B cell (primary cell): ENCODE measurements at regions not wholly inside any gene's neighbourhood (a gene's known extent, or its start where the extent isn't known, plus 50 kb on each side); places are given as distances from the start of the nearest gene placed in this dataset.

Source experiments
- ATAC-seq: fragments of 200-7000 bp; cut with Tn5 transposase; one replicate; pipeline ENCODE4 v1.10.0; 2021; ENCODE audit warnings: low read depth, mild to moderate bottlenecking, moderate number of reproducible peaks, moderate library complexity
- CTCF ChIA-PET: fragments of 350-600 bp; sonication (Branson Sonifier 250); formaldehyde crosslinking; loops from one replicate; lab custom pipeline; 2021; ENCODE audit warnings: antibody characterized with exemption, inconsistent platforms; lab: Charles Lee
- POLR2A ChIA-PET: fragments of 350-600 bp; sonication (Branson Sonifier 250); formaldehyde crosslinking; loops from one replicate; lab custom pipeline; 2021; ENCODE audit warnings: antibody characterized with exemption; lab: Charles Lee
- DNase-seq: peaks from one replicate; pipeline ENCODE4 v3.0.0; 2013
- H2AFZ ChIP-seq: 2 replicates; pipeline ENCODE4 v1.6.1; 2012; ENCODE audit warnings: mild to moderate bottlenecking, low read depth, low read length; ENCODE audit not compliant: insufficient read depth, poor library complexity, severe bottlenecking
- H3K27ac ChIP-seq, 2 donors: 1 replicate in 1 of 2; 2 replicates in 1 of 2; pipeline ENCODE4 v1.5.1; 2012 to 2013; ENCODE audit warnings: low read length in 2 of 2, mild to moderate bottlenecking in 2 of 2, moderate library complexity in 1 of 2
- H3K27me3 ChIP-seq, 4 experiments: fragments of 200-600 bp in 1 of 4; sonication (generic) in 1 of 4; replicated peaks in 1 of 4; 1 replicate in 2 of 4; 2 replicates in 2 of 4; pipeline versions ENCODE4 v1.6.1 to v1.7.0; 2013 to 2016; ENCODE audit warnings: low read length in 3 of 4, mild to moderate bottlenecking in 2 of 4, mixed read lengths in 1 of 4, moderate library complexity in 1 of 4; ENCODE audit not compliant: insufficient read depth in 4 of 4, control insufficient read depth in 3 of 4; ENCODE audit errors: control extremely low read depth in 1 of 4
- H3K36me3 ChIP-seq, 2 experiments: replicated peaks in 1 of 2; 1 replicate in 1 of 2; 2 replicates in 1 of 2; pipeline versions ENCODE4 v1.6.1 to v1.7.1; 2013; ENCODE audit warnings: low read length in 1 of 2; ENCODE audit not compliant: insufficient read depth in 2 of 2, control insufficient read depth in 1 of 2; ENCODE audit errors: control extremely low read depth in 1 of 2, extremely low read depth in 1 of 2
- H3K4me1 ChIP-seq, 2 donors: fragments of 200-600 bp in 1 of 2; sonication (generic) in 1 of 2; 1 replicate in 1 of 2; 2 replicates in 1 of 2; pipeline versions ENCODE4 v1.5.1 to v1.6.1; 2013 to 2017; ENCODE audit warnings: low read length in 2 of 2; ENCODE audit not compliant: control insufficient read depth in 2 of 2, insufficient read depth in 2 of 2
- H3K4me2 ChIP-seq: replicated peaks from 2 replicates; pipeline ENCODE3; 2012; ENCODE audit warnings: mild to moderate bottlenecking, low read depth, low read length; ENCODE audit not compliant: poor library complexity, severe bottlenecking
- H3K4me3 ChIP-seq, 5 experiments: fragments of 200-600 bp in 1 of 5; sonication (generic) in 1 of 5; 1 replicate in 3 of 5; 2 replicates in 2 of 5; pipeline versions ENCODE4 v1.5.1 to v1.7.0; 2011 to 2016; ENCODE audit warnings: low read length in 4 of 5, mild to moderate bottlenecking in 4 of 5, low read depth in 2 of 5, control low read depth in 1 of 5, moderate library complexity in 1 of 5; ENCODE audit not compliant: insufficient read depth in 1 of 5; ENCODE audit errors: control extremely low read depth in 1 of 5, extremely low read depth in 1 of 5
- H3K79me2 ChIP-seq: fragments of 200-600 bp; sonication (generic); one replicate; pipeline ENCODE4 v1.6.0; 2016; ENCODE audit warnings: low read length; ENCODE audit not compliant: control insufficient read depth, insufficient read depth
- H3K9ac ChIP-seq: fragments of 200-600 bp; sonication (generic); 2 replicates; pipeline ENCODE4 v1.6.1; 2017; ENCODE audit warnings: mild to moderate bottlenecking, low read length, moderate library complexity
- H3K9me3 ChIP-seq, 3 donors: one replicate each; pipeline versions ENCODE4 v1.6.1 to v1.7.1; 2013; ENCODE audit warnings: low read length in 2 of 3; ENCODE audit not compliant: control insufficient read depth in 2 of 3, insufficient read depth in 1 of 3; ENCODE audit errors: control extremely low read depth in 1 of 3
- H4K20me1 ChIP-seq: 2 replicates; pipeline ENCODE4 v1.6.0; 2012; ENCODE audit warnings: mild to moderate bottlenecking, low read length; ENCODE audit not compliant: insufficient read depth, control insufficient read depth, poor library complexity, severe bottlenecking
- H3K27ac Mint-ChIP-seq: one replicate; pipeline ENCODE4 v1.8.0; 2021; ENCODE audit warnings: mixed read lengths
- H3K27me3 Mint-ChIP-seq: one replicate; pipeline ENCODE4 v1.8.0; 2021; ENCODE audit warnings: mixed read lengths
- H3K4me1 Mint-ChIP-seq: one replicate; pipeline ENCODE4 v1.8.0; 2021; ENCODE audit warnings: mixed read lengths
- H3K4me3 Mint-ChIP-seq: one replicate; pipeline ENCODE4 v1.8.0; 2021; ENCODE audit warnings: mixed read lengths
- H3K9me3 Mint-ChIP-seq: one replicate; pipeline ENCODE4 v1.8.0; 2022; ENCODE audit warnings: mixed read lengths; ENCODE audit not compliant: insufficient read depth
- CTCF ChIP-seq: fragments of 200-600 bp; IDR thresholded peaks from one replicate; pipeline ENCODE4 v1.8.0; 2022; ENCODE audit warnings: antibody characterized with exemption, mild to moderate bottlenecking
- EZH2 ChIP-seq: IDR thresholded peaks from 2 replicates; pipeline ENCODE4 v1.6.1; 2012; ENCODE audit warnings: borderline replicate concordance, low read depth, mild to moderate bottlenecking, moderate library complexity, low read length; ENCODE audit not compliant: insufficient read depth, poor library complexity, severe bottlenecking
- WGBS: methylation state at CpG from one replicate; pipeline ENCODE4 v1.1.5; 2013; ENCODE audit warnings: missing lambda C conversion rate; ENCODE audit not compliant: insufficient coverage; 5-methylcytosine and 5-hydroxymethylcytosine counted together
- intact Hi-C: fragments of 100-400 bp; cut with micrococcal nuclease; formaldehyde crosslinking; loops from one replicate; pipeline ENCODE4 v1.10.0; 2022

- intact Hi-C loops: no loop called here
- no peaks in the 10 kb centered on the region for H3K4me1 Mint-ChIP-seq
These were observed 226.4 kb upstream of the ISL1 start for GRCh38 chr5:51156838-51157237.

GRCh38 chr5:51159164-51159563 lies 224.1 kb upstream of the ISL1 start:
- Histone ChIP-seq H3K36me3 (no peaks in the 10 kb centered on the region), H3K4me2 (no peak overlapping the region), H3K4me3 (no peak overlapping the region), H3K27me3 (no peaks in the 10 kb centered on the region), H3K4me1 (no peaks in the 10 kb centered on the region), H4K20me1 (no peaks in the 10 kb centered on the region), H3K9me3 (peaks cover 0 to 16% (median 13%) of the 10 kb centered on the region in 3 donors), H3K27ac (no peak overlapping the region), H3K9ac (no peak overlapping the region), H3K79me2 (no peaks in the 10 kb centered on the region), H2AFZ (no peak overlapping the region)
- Mint-ChIP-seq H3K4me3 (no peak overlapping the region), H3K9me3 (peaks cover 21% of the 10 kb centered on the region), H3K27me3 (no peaks in the 10 kb centered on the region), H3K4me1 (no peaks in the 10 kb centered on the region), H3K27ac (no peak overlapping the region)
- no peak for ATAC-seq
- TF ChIP-seq EZH2 (no peak), CTCF (no peak)
- ChIA-PET POLR2A (no interaction called here), CTCF (no interaction called here)
- no peak for DNase-seq
- 86% methylated on average over 5 of the region's 5 CpGs for WGBS
- intact Hi-C loops: no loop called here

More at GRCh38 chr5:51156838-51157237, 226.4 kb upstream of the ISL1 start:
- ChIA-PET CTCF (no interaction called here), POLR2A (no interaction called here)
- H3K27me3 Mint-ChIP-seq: no peaks in the 10 kb centered on the region
- no peak overlapping the region for H3K4me3 Mint-ChIP-seq
- H3K9me3 Mint-ChIP-seq: peaks cover 15% of the 10 kb centered on the region
- WGBS: 25% methylated on average over 7 of the region's 8 CpGs
- DNase-seq (no peak), ATAC-seq (no peak)
- H2AFZ ChIP-seq: no peak overlapping the region
- peaks cover 0 to 15% (median 6%) of the 10 kb centered on the region in 3 donors for H3K9me3 ChIP-seq
- no peak overlapping the region for H3K27ac ChIP-seq
- no peak overlapping the region for H3K27ac Mint-ChIP-seq
- H3K36me3 ChIP-seq: no peaks in the 10 kb centered on the region
- no peak for TF ChIP-seq CTCF
- TF ChIP-seq EZH2: no peak
- H3K79me2 ChIP-seq: no peaks in the 10 kb centered on the region
- H3K9ac ChIP-seq: no peak overlapping the region
- H3K4me2 ChIP-seq: no peak overlapping the region
- H3K4me1 ChIP-seq: no peaks in the 10 kb centered on the region
- H3K4me3 ChIP-seq: no peak overlapping the region
- H3K27me3 ChIP-seq: no peaks in the 10 kb centered on the region
- no peaks in the 10 kb centered on the region for H4K20me1 ChIP-seq
